ENCODE measurements at regions not wholly inside any gene's neighbourhood (a gene's known extent, or its start where the extent isn't known, plus 50 kb on each side); places are given as distances from the start of the nearest gene placed in this dataset.

DNA sequence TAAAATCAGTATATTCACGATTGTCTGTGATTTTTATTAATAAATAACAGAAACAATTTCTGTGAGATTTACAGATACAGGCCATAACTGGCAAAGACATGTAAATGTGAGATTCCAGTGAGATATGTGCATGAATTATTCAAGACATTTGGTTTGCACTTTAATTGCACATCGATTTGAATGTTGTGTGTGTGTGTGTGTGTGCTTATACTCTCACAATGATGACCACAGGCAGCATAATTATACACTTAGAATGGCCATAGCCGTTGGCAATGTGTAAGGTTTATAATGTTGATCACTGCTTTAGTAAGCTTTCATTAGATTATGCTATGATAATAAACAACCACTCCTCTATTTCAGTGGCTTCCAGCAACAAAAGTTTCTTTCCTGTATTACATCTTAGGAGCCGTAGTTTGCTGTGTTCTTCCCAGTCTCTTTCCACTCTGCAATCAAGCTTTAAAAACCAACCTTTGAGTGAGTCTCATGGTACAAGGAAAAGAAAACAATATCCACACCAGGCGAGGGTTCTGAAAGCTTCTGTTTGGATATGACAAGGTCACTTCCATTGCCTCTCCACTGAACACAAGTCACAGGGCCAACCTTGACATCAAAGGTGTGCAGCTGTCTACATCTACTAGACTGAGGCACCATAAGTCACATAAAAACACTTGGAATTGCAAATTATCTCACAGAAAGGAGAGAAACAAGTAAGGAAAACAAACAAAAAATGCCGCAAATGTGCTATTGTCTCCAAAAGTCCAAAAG is 897.7 kb downstream of the RAB28 start:
- Histone ChIP-seq H3K27me3 (no peaks in the 10 kb centered on the region), H3K27ac (no peak overlapping the region), H3K4me3 (no peak overlapping the region), H3K9me3 (no peaks in the 10 kb centered on the region), H3K4me1 (no peaks in the 10 kb centered on the region), H3K36me3 (no peaks in the 10 kb centered on the region)
- DNase-seq (no peak), FAIRE-seq (no peak), ATAC-seq (no peak)
- intact Hi-C loops (cut with DNase I), result no loop called here
- 48 to 63% methylated on average over 6 of the region's 6 CpGs for WGBS, 2 donors
- TF ChIP-seq, protein P1, sequence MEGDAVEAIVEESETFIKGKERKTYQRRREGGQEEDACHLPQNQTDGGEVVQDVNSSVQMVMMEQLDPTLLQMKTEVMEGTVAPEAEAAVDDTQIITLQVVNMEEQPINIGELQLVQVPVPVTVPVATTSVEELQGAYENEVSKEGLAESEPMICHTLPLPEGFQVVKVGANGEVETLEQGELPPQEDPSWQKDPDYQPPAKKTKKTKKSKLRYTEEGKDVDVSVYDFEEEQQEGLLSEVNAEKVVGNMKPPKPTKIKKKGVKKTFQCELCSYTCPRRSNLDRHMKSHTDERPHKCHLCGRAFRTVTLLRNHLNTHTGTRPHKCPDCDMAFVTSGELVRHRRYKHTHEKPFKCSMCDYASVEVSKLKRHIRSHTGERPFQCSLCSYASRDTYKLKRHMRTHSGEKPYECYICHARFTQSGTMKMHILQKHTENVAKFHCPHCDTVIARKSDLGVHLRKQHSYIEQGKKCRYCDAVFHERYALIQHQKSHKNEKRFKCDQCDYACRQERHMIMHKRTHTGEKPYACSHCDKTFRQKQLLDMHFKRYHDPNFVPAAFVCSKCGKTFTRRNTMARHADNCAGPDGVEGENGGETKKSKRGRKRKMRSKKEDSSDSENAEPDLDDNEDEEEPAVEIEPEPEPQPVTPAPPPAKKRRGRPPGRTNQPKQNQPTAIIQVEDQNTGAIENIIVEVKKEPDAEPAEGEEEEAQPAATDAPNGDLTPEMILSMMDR (IDR thresholded peaks at IDR 0.05), result no peak

DNA sequence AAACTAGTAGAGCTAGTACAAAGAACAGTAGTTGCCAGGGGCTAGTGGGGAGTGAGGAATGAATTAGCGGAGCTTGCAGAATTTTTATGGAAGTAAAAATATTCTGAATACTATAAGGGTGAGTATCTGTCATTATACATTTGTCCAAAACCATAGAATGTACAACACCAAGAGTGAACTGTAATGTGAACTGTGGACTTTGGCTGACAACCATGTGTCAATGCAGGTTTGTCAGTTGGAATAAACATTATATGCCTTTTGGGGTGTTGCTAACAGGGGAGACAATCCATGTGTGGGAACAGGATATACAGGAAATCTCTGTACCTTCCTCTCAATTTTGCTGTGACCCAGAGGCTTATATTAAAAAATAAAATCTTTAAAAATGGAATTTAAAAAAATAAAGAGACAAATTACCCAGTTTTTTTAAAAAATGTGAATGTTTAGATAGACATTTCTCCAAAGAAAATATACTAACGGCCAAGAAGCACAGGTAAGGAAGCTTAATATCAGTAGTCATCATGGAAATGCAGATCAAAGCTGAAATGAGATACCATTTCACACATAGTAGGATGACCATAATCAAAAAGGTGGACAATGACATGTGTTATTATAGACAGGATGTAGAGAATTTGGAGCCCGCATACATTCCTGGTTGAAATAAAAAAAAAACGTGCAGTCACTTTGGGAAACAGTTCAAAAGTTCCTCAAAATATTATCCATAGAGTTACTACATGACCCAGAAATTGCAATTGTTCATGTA is 899.8 kb downstream of the RAB28 start:
- DNase-seq, result no peak
- no peaks in the 10 kb centered on the region for H3K9me3 ChIP-seq
- H3K4me3 ChIP-seq, result no peak overlapping the region
- no peaks in the 10 kb centered on the region for H3K4me1 ChIP-seq
- 59 to 69% methylated on average over 4 of the region's 4 CpGs for WGBS, 2 donors
- TF ChIP-seq, protein P1 (IDR thresholded peaks at IDR 0.05), result no peak
- intact Hi-C loops (cut with DNase I), result no loop called here
- no peak overlapping the region for H3K27ac ChIP-seq
- ATAC-seq, result no peak
- H3K27me3 ChIP-seq, result no peaks in the 10 kb centered on the region
- FAIRE-seq, result no peak
- H3K36me3 ChIP-seq, result no peaks in the 10 kb centered on the region

DNA sequence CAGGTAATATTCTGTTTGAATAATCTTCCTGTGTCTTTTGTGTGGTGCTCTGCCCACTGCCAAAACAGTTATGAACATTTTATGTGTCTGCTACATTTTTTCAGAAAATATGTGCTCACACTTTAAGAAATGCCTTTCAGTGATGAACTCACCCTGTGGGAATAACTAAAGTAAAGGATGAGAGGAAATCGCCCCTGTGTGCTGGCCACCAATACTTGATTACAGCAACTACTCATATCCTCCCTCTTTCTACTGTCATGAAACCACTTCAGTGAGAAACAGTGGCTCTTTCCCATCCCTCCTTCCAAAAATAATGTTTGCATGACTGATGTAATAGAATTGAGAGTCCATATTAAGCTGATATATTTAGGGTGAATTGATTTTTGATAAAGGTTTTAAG is 900.9 kb downstream of the RAB28 start:
- WGBS, 2 donors, result 36 to 44% methylated on average over 1 of the region's 1 CpG
- Histone ChIP-seq H3K4me1 (no peaks in the 10 kb centered on the region), H3K9me3 (no peaks in the 10 kb centered on the region), H3K36me3 (no peaks in the 10 kb centered on the region), H3K27ac (no peak overlapping the region), H3K27me3 (no peaks in the 10 kb centered on the region), H3K4me3 (no peak overlapping the region)
- TF ChIP-seq, protein P1 (IDR thresholded peaks at IDR 0.05), result no peak
- DNase-seq, result no peak
- no peak for FAIRE-seq
- intact Hi-C loops (cut with DNase I), result no loop called here
- no peak for ATAC-seq

DNA sequence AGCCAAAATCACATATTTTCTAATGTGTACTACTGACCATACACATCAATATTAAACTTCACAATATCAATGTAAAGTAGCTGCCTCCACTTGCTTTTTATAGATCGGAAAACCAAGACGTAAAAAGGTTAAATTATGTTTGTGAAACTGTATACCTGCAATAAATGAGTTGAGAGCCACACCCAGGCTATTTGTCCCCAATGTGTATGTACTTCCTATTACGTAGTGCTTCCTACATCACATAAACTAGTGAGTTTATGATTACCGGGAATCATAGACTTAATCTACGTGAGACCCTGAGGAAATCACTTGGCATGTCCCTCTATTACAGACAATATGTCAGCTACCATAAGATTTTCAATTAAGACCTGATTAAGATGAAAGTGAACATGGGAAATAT is 903.4 kb downstream of the RAB28 start:
- Histone ChIP-seq H3K36me3 (no peaks in the 10 kb centered on the region), H3K4me1 (no peaks in the 10 kb centered on the region), H3K9me3 (no peaks in the 10 kb centered on the region), H3K27ac (no peak overlapping the region), H3K4me3 (no peak overlapping the region), H3K27me3 (no peaks in the 10 kb centered on the region)
- 71 to 85% methylated on average over 5 of the region's 5 CpGs for WGBS, 2 donors
- intact Hi-C loops (cut with DNase I), result no loop called here
- DNase-seq (no peak), FAIRE-seq (no peak), ATAC-seq (no peak)
- TF ChIP-seq, protein P1 (IDR thresholded peaks at IDR 0.05), result no peak

DNA sequence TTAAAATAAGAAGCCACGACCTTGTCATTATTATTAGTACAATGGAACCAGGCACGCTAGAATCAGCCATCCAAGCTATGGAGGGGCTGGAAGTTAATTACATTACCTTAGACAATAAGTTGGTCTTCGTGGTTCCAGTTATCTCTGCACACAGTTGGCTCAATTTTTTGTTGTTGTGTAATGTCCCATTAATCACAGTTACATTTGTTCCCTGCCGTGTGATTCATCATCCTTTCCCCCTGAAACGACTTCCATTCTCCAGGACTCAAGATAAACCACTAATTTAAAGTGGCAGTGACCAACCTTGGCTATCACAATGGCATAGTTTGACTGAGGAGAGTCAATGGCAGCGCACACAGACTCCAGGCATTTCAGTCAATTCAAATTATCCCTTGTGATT is 905.0 kb downstream of the RAB28 start:
- TF ChIP-seq, protein P1 (IDR thresholded peaks at IDR 0.05), result no peak
- no peak overlapping the region for H3K4me3 ChIP-seq
- 23 to 26% methylated on average over 6 of the region's 6 CpGs for WGBS, 2 donors
- intact Hi-C loops (cut with DNase I), result no loop called here
- no peak overlapping the region for H3K27ac ChIP-seq
- H3K36me3 ChIP-seq, result no peaks in the 10 kb centered on the region
- H3K9me3 ChIP-seq, result no peaks in the 10 kb centered on the region
- no peaks in the 10 kb centered on the region for H3K4me1 ChIP-seq
- FAIRE-seq, result no peak
- ATAC-seq, result no peak
- no peaks in the 10 kb centered on the region for H3K27me3 ChIP-seq
- DNase-seq, result no peak

Data from pancreas (tissue), 10 donors.